K562 (cell line): ENCODE measurements at regions not wholly inside any gene's neighbourhood (a gene's known extent, or its start where the extent isn't known, plus 50 kb on each side); places are given as distances from the start of the nearest gene placed in this dataset.

ENCODE experiments used
- ATF3 ChIP-seq, 2 experiments: fragments of 450-650 bp in 1 of 2; sonication (generic) in 1 of 2; formaldehyde crosslinking in 1 of 2; IDR thresholded peaks in 1 of 2; conservative IDR thresholded peaks in 1 of 2; 2 replicates each; pipeline versions ENCODE4 v1.6.1 to v1.8.1; 2016 to 2023; ENCODE audit warnings: mild to moderate bottlenecking in 2 of 2, moderate library complexity in 2 of 2, inconsistent platforms in 1 of 2, missing genetic modification reagents in 1 of 2
- CBFA2T2 ChIP-seq: fragments of 450-650 bp; conservative IDR thresholded peaks from 2 replicates; pipeline ENCODE4 v1.6.1; 2017; ENCODE audit warnings: mild to moderate bottlenecking
- CHD4 ChIP-seq: fragments of 200-600 bp; sonication (generic); IDR thresholded peaks from 3 replicates; pipeline ENCODE4 v1.6.1; 2012; ENCODE audit warnings: low read depth, mild to moderate bottlenecking, mixed read lengths, low read length, inconsistent platforms; ENCODE audit not compliant: insufficient read depth, insufficient replicate concordance, poor library complexity, severe bottlenecking
- CREB5 ChIP-seq: fragments of 250-450 bp; sonication (Bioruptor Pico); IDR thresholded peaks from 2 replicates; pipeline ENCODE4 v1.5.0; 2020; ENCODE audit warnings: mild to moderate bottlenecking
- E2F5 ChIP-seq: sonication (generic); formaldehyde crosslinking; IDR thresholded peaks from 2 replicates; pipeline ENCODE4 v1.8.0; 2022; ENCODE audit warnings: mild to moderate bottlenecking, missing genetic modification reagents
- EHMT2 ChIP-seq: fragments of 450-650 bp; IDR thresholded peaks from 2 replicates; pipeline ENCODE4 v1.6.1; 2018; ENCODE audit warnings: antibody characterized with exemption
- FOXJ2 ChIP-seq: fragments of 200-800 bp; sonication (Bioruptor generic); IDR thresholded peaks from 2 replicates; pipeline ENCODE4 v1.6.1; 2016; ENCODE audit warnings: missing genetic modification characterization, missing compliant biosample characterization
- KDM1A ChIP-seq, 2 experiments: fragments of 450-650 bp; IDR thresholded peaks; 2 replicates each; pipeline ENCODE4 v1.6.1; 2016; ENCODE audit warnings: mild to moderate bottlenecking in 2 of 2
- KLF6 ChIP-seq: fragments of 250-450 bp; sonication (Bioruptor Pico); IDR thresholded peaks from 2 replicates; pipeline ENCODE4 v1.4.0; 2020; ENCODE audit warnings: mild to moderate bottlenecking, moderate library complexity, borderline replicate concordance
- LEF1 ChIP-seq: fragments of 450-650 bp; IDR thresholded peaks from 2 replicates; pipeline ENCODE4 v1.6.1; 2016; ENCODE audit warnings: mild to moderate bottlenecking
- MBD2 ChIP-seq: sonication (generic); IDR thresholded peaks from 2 replicates; pipeline ENCODE4 v1.6.1; 2016; ENCODE audit warnings: low read depth, borderline replicate concordance
- MITF ChIP-seq: IDR thresholded peaks from 2 replicates; pipeline ENCODE4 v1.6.1; 2014; ENCODE audit warnings: antibody characterized with exemption
- MTA2 ChIP-seq: fragments of 450-650 bp; IDR thresholded peaks from 2 replicates; pipeline ENCODE4 v1.6.1; 2016; ENCODE audit warnings: low read depth
- PTRF ChIP-seq: fragments of 450-650 bp; IDR thresholded peaks from 2 replicates; pipeline ENCODE4 v1.6.1; 2016; ENCODE audit warnings: mild to moderate bottlenecking, missing genetic modification characterization, missing compliant biosample characterization
- SMC3 ChIP-seq: conservative IDR thresholded peaks from 2 replicates; pipeline ENCODE4 v1.6.1; 2011; ENCODE audit warnings: low read depth, low read length, improper control_type of control experiment; ENCODE audit not compliant: insufficient read depth
- SRF ChIP-seq, 2 experiments: fragments of 250-450, 450-650 bp in 1 of 2; sonication (Bioruptor Pico) in 1 of 2; sonication (generic) in 1 of 2; formaldehyde crosslinking; IDR thresholded peaks; 2 replicates each; pipeline versions ENCODE4 v1.5.0 to v1.5.1; 2020 to 2022; ENCODE audit warnings: mild to moderate bottlenecking in 1 of 2, missing genetic modification reagents in 1 of 2
- TBL1XR1 ChIP-seq, 2 experiments: IDR thresholded peaks; 2 replicates each; pipeline ENCODE4 v1.6.1; 2012; ENCODE audit warnings: improper control_type of control experiment in 2 of 2, low read length in 2 of 2, mild to moderate bottlenecking in 1 of 2
- TBP ChIP-seq: optimal IDR thresholded peaks from 2 replicates; pipeline ENCODE3; 2011; ENCODE audit warnings: low read depth, low read length, improper control_type of control experiment
- TFAP4 ChIP-seq: sonication (generic); formaldehyde crosslinking; IDR thresholded peaks from 2 replicates; pipeline ENCODE4 v1.8.0; 2022; ENCODE audit warnings: missing genetic modification reagents, mild to moderate bottlenecking, moderate library complexity, borderline replicate concordance
- ZFP1 ChIP-seq: fragments of 450-650 bp; formaldehyde crosslinking; IDR thresholded peaks from 2 replicates; pipeline ENCODE4 v1.4.0; 2020; ENCODE audit warnings: mild to moderate bottlenecking, mixed read lengths
- ZNF282 ChIP-seq: sonication (generic); formaldehyde crosslinking; IDR thresholded peaks from 2 replicates; pipeline ENCODE4 v1.8.1; 2023; ENCODE audit warnings: missing genetic modification reagents
- ZNF766 ChIP-seq: fragments of 200-800 bp; sonication (Bioruptor generic); conservative IDR thresholded peaks from 2 replicates; pipeline ENCODE4 v1.6.1; 2016; ENCODE audit warnings: missing genetic modification characterization, missing compliant biosample characterization
- ZNF77 ChIP-seq: fragments of 250-450 bp; sonication (Bioruptor Pico); IDR thresholded peaks from 2 replicates; pipeline ENCODE4 v1.5.0; 2020

- TF ChIP-seq ATF3 (IDR thresholded peaks at IDR 0.05) (no peak), ATF3 (CRISPR knock-in tag; conservative IDR thresholded peaks at IDR 0.05) (no peak), PTRF (no peak), CBFA2T2 (no peak), TBP (no peak), KDM1A (IDR thresholded peaks at IDR 0.05) (no peak), ZFP1 (CRISPR knock-in tag) (no peak; the same call in 1 of the 2 replicates), CREB5 (CRISPR knock-in tag) (no peak; the same call in 1 of the 2 replicates), KLF6 (CRISPR knock-in tag) (peak; percentile 77), SRF (CRISPR knock-in tag; IDR thresholded peaks at IDR 0.05) (peak in 1 of 2 experiments; percentile 27; a peak in 1 of 4 replicates), MBD2 (no peak), FOXJ2 (tag) (no peak), ZNF282 (CRISPR knock-in tag) (no peak), TBL1XR1 (IDR thresholded peaks at IDR 0.05; ENCODE audit: low read length in 2 of 2) (peak; percentile 78 to 92; a peak in 3 of 4 replicates), MITF (peak; percentile 87), ZNF77 (CRISPR knock-in tag) (no peak), TFAP4 (CRISPR knock-in tag) (peak; percentile 96), MTA2 (peak; percentile 43; the same call in 1 of the 2 replicates), LEF1 (peak; percentile 72), E2F5 (CRISPR knock-in tag) (no peak), SMC3 (0 out of 2 replicates have a peak, but pooled peaks have one; percentile 5), CHD4 (no peak), EHMT2 (no peak), ZNF766 (CRISPR knock-in tag) (no peak)
Measured at GRCh38 chr16:85561248-85562092, 51.7 kb upstream of the GSE1 start (continued).
